Fibroblast of lung (primary cell): ENCODE measurements at regions not wholly inside any gene's neighbourhood (a gene's known extent, or its start where the extent isn't known, plus 50 kb on each side); places are given as distances from the start of the nearest gene placed in this dataset.

ENCODE experiments used
- DNase-seq, 2 donors: peaks; one replicate each; pipeline versions ENCODE4 v3.0.0 to v3.0.0-alpha.2; 2010; ENCODE audit warnings: low read depth in 2 of 2
- H2AFZ ChIP-seq: 2 replicates; pipeline ENCODE4 v1.5.1; 2012; ENCODE audit warnings: low read length, control low read depth, inconsistent platforms
- H3K27ac ChIP-seq: 2 replicates; pipeline ENCODE4 v1.5.1; 2011; ENCODE audit warnings: low read length, control low read depth; ENCODE audit not compliant: insufficient read depth
- H3K27me3 ChIP-seq: 2 replicates; pipeline ENCODE4 v1.5.1; 2011; ENCODE audit warnings: mild to moderate bottlenecking, low read length; ENCODE audit not compliant: control insufficient read depth, insufficient read depth
- H3K36me3 ChIP-seq: 2 replicates; pipeline ENCODE4 v1.5.1; 2011; ENCODE audit warnings: low read length; ENCODE audit not compliant: control insufficient read depth, insufficient read depth
- H3K4me1 ChIP-seq: 2 replicates; pipeline ENCODE4 v1.5.1; 2011; ENCODE audit warnings: low read length; ENCODE audit not compliant: control insufficient read depth, insufficient read depth; ENCODE audit errors: extremely low read depth
- H3K4me2 ChIP-seq: 2 replicates; pipeline ENCODE4 v1.5.1; 2011; ENCODE audit warnings: low read length, control low read depth; ENCODE audit not compliant: insufficient read depth; ENCODE audit errors: extremely low read depth
- H3K4me3 ChIP-seq, 4 experiments: fragments of 200-600 bp in 1 of 4; sonication (generic) in 1 of 4; replicated peaks in 1 of 4; 2 replicates each; pipeline ENCODE4 v1.5.1; 2011 to 2016; ENCODE audit warnings: low read length in 4 of 4, low read depth in 3 of 4, mild to moderate bottlenecking in 3 of 4, control low read depth in 2 of 4, inconsistent platforms in 1 of 4, mixed read lengths in 1 of 4; ENCODE audit not compliant: insufficient read depth in 1 of 4; ENCODE audit errors: control extremely low read depth in 1 of 4
- H3K79me2 ChIP-seq: 2 replicates; pipeline ENCODE4 v1.5.1; 2012; ENCODE audit warnings: mild to moderate bottlenecking, low read length, inconsistent platforms; ENCODE audit not compliant: control insufficient read depth, insufficient read depth
- H3K9ac ChIP-seq: 2 replicates; pipeline ENCODE4 v1.5.1; 2011; ENCODE audit warnings: mild to moderate bottlenecking, low read length, control low read depth; ENCODE audit not compliant: insufficient read depth
- H3K9me3 ChIP-seq: 2 replicates; pipeline ENCODE4 v1.5.1; 2012; ENCODE audit warnings: low read depth, low read length; ENCODE audit not compliant: control insufficient read depth, insufficient read depth
- H4K20me1 ChIP-seq: 2 replicates; pipeline ENCODE4 v1.5.1; 2011; ENCODE audit warnings: low read length; ENCODE audit not compliant: control insufficient read depth, insufficient read depth; ENCODE audit errors: extremely low read depth
- EZH2 ChIP-seq: IDR thresholded peaks from 2 replicates; pipeline ENCODE4 v1.5.1; 2012; ENCODE audit warnings: low read length, control low read depth, mild to moderate bottlenecking; ENCODE audit errors: missing control alignments
- TF ChIP-seq, protein P1 (sequence below), 2 donors: IDR thresholded peaks in 1 of 2; conservative IDR thresholded peaks in 1 of 2; 1 replicate in 1 of 2; 2 replicates in 1 of 2; pipeline ENCODE4 v1.5.1; 2011 to 2012; ENCODE audit warnings: low read length in 2 of 2, control low read depth in 1 of 2, inconsistent platforms in 1 of 2, low read depth in 1 of 2, mild to moderate bottlenecking in 1 of 2

GRCh38 chr6:148110925-148111324 is 231.7 kb upstream of the SASH1 start:
- Histone ChIP-seq H3K79me2 (no peaks in the 10 kb centered on the region), H3K4me2 (no peak overlapping the region), H3K27ac (no peak overlapping the region), H3K4me1 (no peaks in the 10 kb centered on the region), H4K20me1 (no peaks in the 10 kb centered on the region), H3K9ac (no peak overlapping the region), H3K4me3 (no peak overlapping the region), H3K36me3 (no peaks in the 10 kb centered on the region), H3K27me3 (no peaks in the 10 kb centered on the region), H3K9me3 (no peaks in the 10 kb centered on the region), H2AFZ (no peak overlapping the region)
- DNase-seq, result no peak
- TF ChIP-seq EZH2, result no peak
- TF ChIP-seq, protein P1, sequence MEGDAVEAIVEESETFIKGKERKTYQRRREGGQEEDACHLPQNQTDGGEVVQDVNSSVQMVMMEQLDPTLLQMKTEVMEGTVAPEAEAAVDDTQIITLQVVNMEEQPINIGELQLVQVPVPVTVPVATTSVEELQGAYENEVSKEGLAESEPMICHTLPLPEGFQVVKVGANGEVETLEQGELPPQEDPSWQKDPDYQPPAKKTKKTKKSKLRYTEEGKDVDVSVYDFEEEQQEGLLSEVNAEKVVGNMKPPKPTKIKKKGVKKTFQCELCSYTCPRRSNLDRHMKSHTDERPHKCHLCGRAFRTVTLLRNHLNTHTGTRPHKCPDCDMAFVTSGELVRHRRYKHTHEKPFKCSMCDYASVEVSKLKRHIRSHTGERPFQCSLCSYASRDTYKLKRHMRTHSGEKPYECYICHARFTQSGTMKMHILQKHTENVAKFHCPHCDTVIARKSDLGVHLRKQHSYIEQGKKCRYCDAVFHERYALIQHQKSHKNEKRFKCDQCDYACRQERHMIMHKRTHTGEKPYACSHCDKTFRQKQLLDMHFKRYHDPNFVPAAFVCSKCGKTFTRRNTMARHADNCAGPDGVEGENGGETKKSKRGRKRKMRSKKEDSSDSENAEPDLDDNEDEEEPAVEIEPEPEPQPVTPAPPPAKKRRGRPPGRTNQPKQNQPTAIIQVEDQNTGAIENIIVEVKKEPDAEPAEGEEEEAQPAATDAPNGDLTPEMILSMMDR (conservative IDR thresholded peaks at IDR 0.05 in 1 of 2, IDR thresholded peaks at IDR 0.05 in 1 of 2; ENCODE audit: low read depth in 1 of 2, low read length in 2 of 2), result no peak

- DNase-seq, result no peak
- H3K4me1 ChIP-seq, result no peaks in the 10 kb centered on the region
- no peaks in the 10 kb centered on the region for H4K20me1 ChIP-seq
- no peaks in the 10 kb centered on the region for H3K9me3 ChIP-seq
- no peaks in the 10 kb centered on the region for H3K79me2 ChIP-seq
- no peak overlapping the region for H3K9ac ChIP-seq
- H3K36me3 ChIP-seq, result no peaks in the 10 kb centered on the region
- no peaks in the 10 kb centered on the region for H3K27me3 ChIP-seq
- H3K4me2 ChIP-seq, result no peak overlapping the region
- H2AFZ ChIP-seq, result no peak overlapping the region
- H3K4me3 ChIP-seq, result no peak overlapping the region
- H3K27ac ChIP-seq, result no peak overlapping the region
- TF ChIP-seq, protein P1 (conservative IDR thresholded peaks at IDR 0.05 in 1 of 2, IDR thresholded peaks at IDR 0.05 in 1 of 2; ENCODE audit: low read depth in 1 of 2, low read length in 2 of 2), result no peak
- TF ChIP-seq EZH2, result no peak
Observed at GRCh38 chr6:148112851-148113319, 229.8 kb upstream of the SASH1 start.

DNA sequence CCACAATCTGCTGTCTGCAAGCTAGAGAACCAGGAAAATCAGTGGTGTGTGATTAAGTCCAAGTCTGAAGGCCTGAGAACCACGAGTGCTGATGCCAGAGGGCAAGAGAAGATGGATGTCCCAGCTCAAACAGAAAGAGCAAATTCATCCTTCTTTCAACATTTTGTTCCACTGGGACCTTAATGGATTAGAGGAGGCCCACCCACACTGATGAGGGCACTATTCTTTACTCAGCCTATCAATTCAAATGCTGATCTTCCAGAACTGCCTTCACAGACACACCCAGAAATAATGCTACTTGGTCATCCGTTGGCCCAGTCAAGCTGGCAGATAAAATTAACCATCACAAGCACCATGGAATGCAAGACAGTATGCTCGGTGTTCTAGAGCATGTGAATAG is 226.6 kb upstream of the SASH1 start:
- Histone ChIP-seq H4K20me1 (no peaks in the 10 kb centered on the region), H3K9ac (no peak overlapping the region), H3K27me3 (no peaks in the 10 kb centered on the region), H3K36me3 (no peaks in the 10 kb centered on the region), H3K4me1 (no peaks in the 10 kb centered on the region), H2AFZ (no peak overlapping the region), H3K27ac (no peak overlapping the region), H3K9me3 (no peaks in the 10 kb centered on the region), H3K4me2 (no peak overlapping the region), H3K4me3 (no peak overlapping the region), H3K79me2 (no peaks in the 10 kb centered on the region)
- no peak for DNase-seq
- TF ChIP-seq, protein P1 (conservative IDR thresholded peaks at IDR 0.05 in 1 of 2, IDR thresholded peaks at IDR 0.05 in 1 of 2; ENCODE audit: low read depth in 1 of 2, low read length in 2 of 2), result no peak
- no peak for TF ChIP-seq EZH2
